Osteocyte (in vitro differentiated cells): ENCODE measurements at regions not wholly inside any gene's neighbourhood (a gene's known extent, or its start where the extent isn't known, plus 50 kb on each side); places are given as distances from the start of the nearest gene placed in this dataset.

Experiments used
- DNase-seq: peaks from one replicate; pipeline ENCODE4 v3.0.0; 2021; ENCODE audit warnings: mixed read lengths; ENCODE audit not compliant: unreplicated experiment; ENCODE audit errors: extremely low spot score
- H3K27ac Mint-ChIP-seq: one replicate; pipeline ENCODE4 v1.8.0; 2021; ENCODE audit warnings: mild to moderate bottlenecking, mixed read lengths; ENCODE audit not compliant: unreplicated experiment
- H3K27me3 Mint-ChIP-seq: one replicate; pipeline ENCODE4 v1.8.0; 2021; ENCODE audit warnings: mixed read lengths; ENCODE audit not compliant: unreplicated experiment
- H3K36me3 Mint-ChIP-seq: one replicate; pipeline ENCODE4 v1.8.0; 2021; ENCODE audit warnings: mixed read lengths; ENCODE audit not compliant: unreplicated experiment
- H3K4me1 Mint-ChIP-seq: one replicate; pipeline ENCODE4 v1.8.0; 2021; ENCODE audit warnings: mixed read lengths; ENCODE audit not compliant: unreplicated experiment
- H3K4me3 Mint-ChIP-seq: one replicate; pipeline ENCODE4 v1.8.0; 2021; ENCODE audit warnings: mild to moderate bottlenecking, moderate library complexity, mixed read lengths; ENCODE audit not compliant: unreplicated experiment
- H3K9me3 Mint-ChIP-seq: one replicate; pipeline ENCODE4 v1.8.0; 2021; ENCODE audit warnings: mixed read lengths; ENCODE audit not compliant: unreplicated experiment
- TF ChIP-seq, protein P1 (sequence below): fragments of 200-600 bp; sonication (generic); IDR thresholded peaks from 2 replicates; pipeline ENCODE4 v1.5.0; 2021; ENCODE audit warnings: antibody characterized with exemption, mild to moderate bottlenecking, moderate library complexity

DNA sequence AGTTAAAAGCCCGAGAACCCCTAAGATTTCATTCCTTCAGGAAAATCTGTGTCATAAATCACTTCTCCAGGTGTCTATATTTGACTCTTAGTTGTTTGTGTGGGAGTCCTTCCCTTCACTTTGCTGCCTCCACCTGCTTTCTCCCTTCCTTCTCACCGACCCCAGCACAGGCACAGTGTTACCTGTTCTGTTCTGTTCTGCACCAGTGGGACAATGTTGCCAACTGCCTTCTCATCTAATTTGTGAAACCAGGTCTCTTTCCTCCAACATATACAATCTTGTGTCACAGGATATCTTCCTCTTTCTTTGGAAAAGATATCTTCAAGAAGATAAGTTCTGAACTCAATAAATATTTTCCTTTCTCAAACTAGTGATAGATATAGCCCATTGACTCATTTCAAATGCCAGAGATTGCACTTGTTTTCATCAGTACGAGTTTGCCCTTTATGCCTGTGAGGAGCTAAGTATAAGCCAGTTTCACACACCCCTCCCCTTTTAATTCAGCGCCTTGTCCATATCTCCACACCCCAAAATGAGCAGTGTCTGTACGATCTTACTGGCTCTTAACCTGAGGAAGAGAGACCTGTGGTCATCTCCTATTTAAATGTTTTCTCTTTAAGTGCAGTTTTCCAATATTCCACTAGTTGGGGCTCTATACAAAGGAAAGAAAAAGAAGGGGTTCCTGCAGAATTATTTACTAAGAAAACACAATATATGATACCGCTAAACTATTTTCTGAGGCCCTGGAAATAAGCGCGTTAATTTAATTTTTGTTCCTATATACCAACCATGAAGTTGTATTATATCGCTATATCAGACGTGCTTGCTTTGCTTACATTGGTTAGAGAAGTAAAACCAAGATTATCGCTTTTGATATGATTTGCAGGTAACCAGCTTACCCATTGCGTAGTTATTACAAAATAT lies 81.6 kb upstream of the PREP start:
- no peaks in the 10 kb centered on the region for H3K27me3 Mint-ChIP-seq
- peaks cover 32% of the 10 kb centered on the region for H3K4me1 Mint-ChIP-seq
- no peak overlapping the region for H3K27ac Mint-ChIP-seq
- TF ChIP-seq, protein P1, sequence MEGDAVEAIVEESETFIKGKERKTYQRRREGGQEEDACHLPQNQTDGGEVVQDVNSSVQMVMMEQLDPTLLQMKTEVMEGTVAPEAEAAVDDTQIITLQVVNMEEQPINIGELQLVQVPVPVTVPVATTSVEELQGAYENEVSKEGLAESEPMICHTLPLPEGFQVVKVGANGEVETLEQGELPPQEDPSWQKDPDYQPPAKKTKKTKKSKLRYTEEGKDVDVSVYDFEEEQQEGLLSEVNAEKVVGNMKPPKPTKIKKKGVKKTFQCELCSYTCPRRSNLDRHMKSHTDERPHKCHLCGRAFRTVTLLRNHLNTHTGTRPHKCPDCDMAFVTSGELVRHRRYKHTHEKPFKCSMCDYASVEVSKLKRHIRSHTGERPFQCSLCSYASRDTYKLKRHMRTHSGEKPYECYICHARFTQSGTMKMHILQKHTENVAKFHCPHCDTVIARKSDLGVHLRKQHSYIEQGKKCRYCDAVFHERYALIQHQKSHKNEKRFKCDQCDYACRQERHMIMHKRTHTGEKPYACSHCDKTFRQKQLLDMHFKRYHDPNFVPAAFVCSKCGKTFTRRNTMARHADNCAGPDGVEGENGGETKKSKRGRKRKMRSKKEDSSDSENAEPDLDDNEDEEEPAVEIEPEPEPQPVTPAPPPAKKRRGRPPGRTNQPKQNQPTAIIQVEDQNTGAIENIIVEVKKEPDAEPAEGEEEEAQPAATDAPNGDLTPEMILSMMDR = peak; percentile 82
- no peaks in the 10 kb centered on the region for H3K36me3 Mint-ChIP-seq
- DNase-seq = no peak
- no peaks in the 10 kb centered on the region for H3K9me3 Mint-ChIP-seq
- no peak overlapping the region for H3K4me3 Mint-ChIP-seq

DNA sequence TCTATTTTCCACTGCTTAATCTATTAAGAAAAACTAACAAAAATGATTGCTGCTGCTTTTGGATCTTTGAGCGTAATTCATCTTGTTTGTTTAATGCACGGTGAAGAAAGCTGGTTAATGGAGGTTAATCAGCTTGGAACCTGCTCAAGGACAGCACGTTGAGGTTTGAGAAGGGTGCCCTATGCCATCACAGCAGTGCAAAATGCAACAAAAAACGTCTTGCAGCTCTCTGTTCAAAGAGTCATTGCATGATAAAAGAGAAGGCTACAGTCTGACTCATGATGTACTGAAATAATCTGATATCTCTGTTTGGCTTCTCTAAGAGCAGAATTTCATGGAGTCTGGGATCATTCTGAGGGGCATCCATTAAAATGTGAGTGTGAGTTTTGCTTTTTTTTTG lies 80.6 kb upstream of the PREP start:
- Mint-ChIP-seq H3K27ac (no peak overlapping the region), H3K36me3 (no peaks in the 10 kb centered on the region), H3K4me3 (no peak overlapping the region), H3K4me1 (peaks cover 24% of the 10 kb centered on the region), H3K27me3 (no peaks in the 10 kb centered on the region), H3K9me3 (no peaks in the 10 kb centered on the region)
- TF ChIP-seq, protein P1 = no peak
- no peak for DNase-seq

DNA sequence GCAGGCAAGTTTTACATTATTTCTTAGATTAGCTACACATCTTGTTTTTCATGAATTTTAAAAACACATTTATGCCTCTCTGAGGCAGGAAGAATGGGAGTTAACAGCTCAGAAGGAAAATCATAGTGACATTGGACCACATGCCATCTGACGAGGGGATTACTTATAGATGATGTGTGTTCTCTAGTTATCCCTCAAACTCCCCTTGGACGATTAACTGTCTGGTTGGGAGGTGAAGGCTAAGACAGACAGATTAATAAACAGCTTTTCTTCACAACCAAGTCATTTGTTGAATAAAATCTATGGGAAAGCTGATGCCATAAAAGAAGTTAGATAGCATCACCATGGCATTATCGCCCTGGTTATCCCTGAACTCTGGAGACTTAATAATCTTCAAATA lies 80.0 kb upstream of the PREP start:
- Mint-ChIP-seq H3K4me3 (no peak overlapping the region), H3K9me3 (no peaks in the 10 kb centered on the region), H3K27ac (no peak overlapping the region), H3K4me1 (peaks cover 23% of the 10 kb centered on the region), H3K36me3 (no peaks in the 10 kb centered on the region), H3K27me3 (no peaks in the 10 kb centered on the region)
- no peak for DNase-seq
- TF ChIP-seq, protein P1 = no peak

DNA sequence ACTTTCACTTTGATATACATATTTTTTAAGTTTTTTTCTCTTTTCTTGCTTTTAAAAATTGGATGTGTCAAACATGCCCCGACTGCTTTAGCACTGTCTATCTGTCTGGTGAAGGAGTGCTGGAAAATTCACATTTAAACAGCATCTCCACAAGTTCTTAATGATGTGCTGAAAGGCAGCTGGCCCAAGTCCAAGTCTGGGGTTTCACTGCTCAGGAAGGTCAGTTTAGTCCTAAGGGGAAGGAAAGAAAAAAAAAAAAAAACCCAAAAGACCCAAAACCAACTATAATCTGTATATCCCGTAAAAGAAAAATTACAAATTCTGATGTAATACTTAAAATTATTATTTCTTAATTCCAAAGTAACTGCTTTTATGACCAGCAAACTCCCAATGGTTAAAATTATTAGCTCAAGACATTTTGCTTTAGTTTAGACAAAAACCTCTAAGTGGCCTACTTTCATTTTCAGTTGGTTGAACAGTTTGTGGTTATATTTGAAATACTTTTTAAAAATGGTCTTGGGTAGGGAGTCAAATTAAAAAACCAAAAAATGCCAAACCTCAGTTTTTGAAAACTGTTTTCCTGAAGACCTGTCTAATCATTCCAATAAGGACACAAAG lies 79.5 kb upstream of the PREP start:
- DNase-seq = no peak
- no peaks in the 10 kb centered on the region for H3K27me3 Mint-ChIP-seq
- peaks cover 3% of the 10 kb centered on the region for H3K9me3 Mint-ChIP-seq
- peak overlapping the region; percentile 65 for H3K27ac Mint-ChIP-seq
- H3K4me3 Mint-ChIP-seq = peak overlapping the region; percentile 28
- no peaks in the 10 kb centered on the region for H3K36me3 Mint-ChIP-seq
- TF ChIP-seq, protein P1 = no peak
- H3K4me1 Mint-ChIP-seq = peaks cover 23% of the 10 kb centered on the region

DNA sequence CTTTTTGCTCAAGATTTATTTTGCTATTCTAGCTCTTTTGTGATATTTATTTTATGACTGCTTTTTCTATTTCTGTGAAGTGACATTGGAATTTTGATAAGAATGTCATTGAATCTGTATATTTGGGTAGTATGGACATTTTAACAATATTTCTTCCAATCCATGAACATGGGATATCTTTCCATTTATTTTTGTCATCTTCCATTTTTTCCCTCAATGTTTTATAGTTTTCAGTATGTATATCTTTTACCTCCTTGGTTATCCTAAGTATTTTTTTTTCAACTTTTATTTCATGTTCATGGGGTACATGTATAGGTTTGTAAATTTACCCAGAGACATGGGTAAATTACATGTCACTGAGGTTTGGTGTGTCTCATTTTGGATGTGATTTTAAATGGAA lies 74.1 kb upstream of the PREP start:
- peaks cover 2% of the 10 kb centered on the region for H3K27me3 Mint-ChIP-seq
- no peak overlapping the region for H3K4me3 Mint-ChIP-seq
- H3K4me1 Mint-ChIP-seq = peaks cover 6% of the 10 kb centered on the region
- peaks cover 6% of the 10 kb centered on the region for H3K36me3 Mint-ChIP-seq
- H3K27ac Mint-ChIP-seq = no peak overlapping the region
- DNase-seq = no peak
- TF ChIP-seq, protein P1 = no peak
- peaks cover 19% of the 10 kb centered on the region for H3K9me3 Mint-ChIP-seq
